Coronary artery (tissue), 2 donors: ENCODE measurements at regions not wholly inside any gene's neighbourhood (a gene's known extent, or its start where the extent isn't known, plus 50 kb on each side); places are given as distances from the start of the nearest gene placed in this dataset.

Experiments
- DNase-seq: peaks from one replicate; pipeline ENCODE4 v3.0.0-alpha.2; 2017; ENCODE audit warnings: low spot score
- H3K27ac ChIP-seq, 2 donors: fragments of 200-600 bp; sonication (generic); one replicate each; pipeline ENCODE4 v1.5.1; 2016 to 2019
- H3K4me3 ChIP-seq: fragments of 200-600 bp; sonication (generic); 2 replicates; pipeline ENCODE4 v1.5.1; 2016; ENCODE audit warnings: mild to moderate bottlenecking, moderate library complexity
- TF ChIP-seq, protein P1 (sequence below): fragments of 200-600 bp; sonication (generic); IDR thresholded peaks from one replicate; pipeline ENCODE4 v1.5.1; 2019; ENCODE audit warnings: antibody characterized with exemption

DNA sequence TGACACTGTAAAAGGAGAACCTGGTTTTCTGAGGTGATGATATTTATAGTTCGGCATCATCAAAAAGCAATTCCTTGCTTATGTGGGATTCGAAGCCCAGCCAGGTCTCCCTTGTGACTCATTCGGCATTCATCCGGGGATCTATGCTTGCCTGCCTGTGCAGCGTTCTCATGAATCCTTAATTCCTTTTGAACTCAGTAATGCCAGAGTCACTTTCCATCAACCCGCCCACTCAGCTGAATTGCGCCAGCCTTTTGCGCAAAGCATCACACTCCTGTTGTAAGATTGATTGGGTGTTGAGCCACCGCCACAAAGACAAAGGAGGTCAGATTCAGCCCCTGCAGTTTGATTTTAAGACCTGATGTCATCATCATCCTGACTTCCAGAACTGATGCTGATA lies 128.6 kb downstream of the SLC17A6 start:
- Histone ChIP-seq H3K27ac (no peak overlapping the region), H3K4me3 (no peak overlapping the region)
- TF ChIP-seq, protein P1, sequence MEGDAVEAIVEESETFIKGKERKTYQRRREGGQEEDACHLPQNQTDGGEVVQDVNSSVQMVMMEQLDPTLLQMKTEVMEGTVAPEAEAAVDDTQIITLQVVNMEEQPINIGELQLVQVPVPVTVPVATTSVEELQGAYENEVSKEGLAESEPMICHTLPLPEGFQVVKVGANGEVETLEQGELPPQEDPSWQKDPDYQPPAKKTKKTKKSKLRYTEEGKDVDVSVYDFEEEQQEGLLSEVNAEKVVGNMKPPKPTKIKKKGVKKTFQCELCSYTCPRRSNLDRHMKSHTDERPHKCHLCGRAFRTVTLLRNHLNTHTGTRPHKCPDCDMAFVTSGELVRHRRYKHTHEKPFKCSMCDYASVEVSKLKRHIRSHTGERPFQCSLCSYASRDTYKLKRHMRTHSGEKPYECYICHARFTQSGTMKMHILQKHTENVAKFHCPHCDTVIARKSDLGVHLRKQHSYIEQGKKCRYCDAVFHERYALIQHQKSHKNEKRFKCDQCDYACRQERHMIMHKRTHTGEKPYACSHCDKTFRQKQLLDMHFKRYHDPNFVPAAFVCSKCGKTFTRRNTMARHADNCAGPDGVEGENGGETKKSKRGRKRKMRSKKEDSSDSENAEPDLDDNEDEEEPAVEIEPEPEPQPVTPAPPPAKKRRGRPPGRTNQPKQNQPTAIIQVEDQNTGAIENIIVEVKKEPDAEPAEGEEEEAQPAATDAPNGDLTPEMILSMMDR = no peak
- DNase-seq = no peak

DNA sequence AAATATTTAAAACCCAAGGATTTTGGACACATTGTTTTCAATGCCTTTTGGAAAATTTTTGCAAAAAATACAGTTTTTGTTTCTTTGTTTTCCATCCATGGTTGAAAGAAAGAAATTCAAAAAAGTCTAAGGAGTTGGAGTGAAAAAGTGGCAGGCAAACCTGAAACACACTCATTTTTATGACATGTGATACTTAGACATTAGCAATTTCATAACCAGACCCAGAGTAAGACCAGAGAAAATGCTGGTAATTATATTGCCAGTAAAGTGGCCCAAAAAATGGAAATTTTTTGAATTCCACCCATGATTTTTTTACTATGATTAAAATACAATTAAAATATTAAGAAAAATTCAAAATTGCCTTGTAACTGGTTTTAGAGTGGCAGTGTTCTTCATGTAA lies 128.2 kb downstream of the SLC17A6 start:
- H3K27ac ChIP-seq = no peak overlapping the region
- DNase-seq = no peak
- TF ChIP-seq, protein P1 = no peak
- no peak overlapping the region for H3K4me3 ChIP-seq

DNA sequence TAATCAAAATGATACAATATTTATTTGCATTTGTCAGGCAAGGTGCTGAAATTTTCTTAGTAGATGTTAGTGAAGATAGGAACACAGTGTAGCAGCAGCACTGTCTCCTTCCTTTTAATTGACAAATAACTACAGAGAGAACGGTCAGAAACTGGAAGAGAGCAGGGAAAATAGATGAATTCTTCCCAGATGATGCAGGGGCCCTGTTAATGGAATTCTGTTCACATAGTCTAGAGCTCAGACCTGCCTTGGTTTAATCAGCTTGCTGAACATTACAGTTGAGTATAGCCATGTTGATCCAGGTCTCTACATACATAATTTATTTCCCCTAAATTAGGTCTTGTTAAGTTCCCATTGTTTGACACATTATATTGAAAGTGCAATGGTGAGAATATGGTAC lies 127.4 kb downstream of the SLC17A6 start:
- Histone ChIP-seq H3K27ac (no peak overlapping the region), H3K4me3 (no peak overlapping the region)
- no peak for DNase-seq
- TF ChIP-seq, protein P1 = no peak

DNA sequence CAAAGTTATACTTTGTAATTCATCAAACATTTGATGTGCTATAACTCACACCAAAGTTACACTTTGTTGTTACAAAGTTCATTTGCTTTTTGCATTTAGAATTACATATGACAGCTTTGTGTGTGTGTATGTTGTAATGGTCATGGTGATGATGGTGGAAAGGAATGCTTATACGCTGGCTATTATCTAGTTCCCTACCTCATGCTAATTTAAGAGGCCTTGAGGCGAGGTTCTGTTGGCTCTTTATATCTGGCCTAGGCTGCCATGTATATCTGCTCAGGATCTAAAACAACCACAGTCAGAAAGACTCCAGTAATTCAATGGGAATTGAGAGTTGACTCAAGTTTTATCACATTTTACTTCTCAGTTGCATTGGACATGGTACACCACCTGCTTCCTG lies 123.4 kb downstream of the SLC17A6 start:
- DNase-seq = no peak
- no peak overlapping the region for H3K27ac ChIP-seq
- TF ChIP-seq, protein P1 = no peak
- H3K4me3 ChIP-seq = no peak overlapping the region

DNA sequence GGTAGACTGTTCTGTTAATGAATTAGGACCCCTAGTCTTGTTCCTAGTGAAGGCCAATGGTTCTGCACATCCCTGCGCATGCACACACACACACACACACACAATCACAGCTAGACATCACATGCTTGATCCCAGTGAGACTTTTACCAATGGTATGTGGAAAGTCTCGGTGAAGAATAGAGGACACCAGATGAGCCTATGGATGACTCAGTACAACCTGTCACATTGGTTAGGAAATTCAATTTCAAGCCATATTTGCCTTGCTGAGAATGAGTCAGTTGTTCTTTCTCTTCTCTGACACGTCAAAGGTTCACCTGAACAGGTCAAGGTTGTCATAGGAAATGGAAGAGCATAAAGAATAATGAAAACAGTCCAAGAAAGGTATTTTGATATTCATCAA lies 122.0 kb downstream of the SLC17A6 start:
- TF ChIP-seq, protein P1 = no peak
- no peak for DNase-seq
- H3K27ac ChIP-seq = no peak overlapping the region
- no peak overlapping the region for H3K4me3 ChIP-seq

DNA sequence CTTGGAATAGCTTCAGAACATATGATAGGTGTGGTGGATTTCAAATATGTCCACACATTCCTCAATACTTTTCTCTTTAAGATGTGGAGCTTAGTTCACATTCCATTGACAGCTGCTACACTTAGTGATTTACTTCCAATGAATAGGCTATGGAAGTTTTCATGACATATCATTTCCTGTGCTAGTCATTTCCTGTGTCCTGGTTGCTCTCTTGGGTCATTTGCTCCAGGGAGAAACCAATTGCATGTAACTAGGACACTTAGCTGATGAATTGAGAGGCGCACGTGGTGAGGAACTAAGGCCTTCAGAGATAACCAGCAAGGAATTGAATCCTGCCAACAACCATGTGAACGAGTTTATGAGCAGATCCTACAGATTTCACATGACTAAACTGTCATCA lies 120.9 kb downstream of the SLC17A6 start:
- Histone ChIP-seq H3K27ac (no peak overlapping the region), H3K4me3 (no peak overlapping the region)
- DNase-seq = no peak
- TF ChIP-seq, protein P1 = no peak

DNA sequence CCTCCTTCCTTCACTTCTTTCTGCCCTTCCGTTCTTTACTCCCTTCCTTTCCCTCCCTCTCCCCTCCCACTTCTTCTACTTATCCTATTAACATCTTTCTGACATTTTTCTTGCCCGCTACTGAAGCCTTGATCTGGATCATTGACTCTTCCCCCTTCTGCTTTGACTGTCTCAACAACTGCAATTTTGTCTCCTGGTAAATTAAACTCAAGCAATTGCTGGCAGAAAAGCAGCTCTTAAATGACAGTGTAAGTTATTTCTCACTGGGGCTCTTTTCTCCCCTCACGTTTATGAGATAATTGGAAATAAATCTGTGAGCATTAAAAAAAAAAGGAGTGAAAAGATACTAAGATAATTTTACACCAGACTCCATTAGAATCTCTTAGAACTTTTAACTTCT lies 120.0 kb downstream of the SLC17A6 start:
- TF ChIP-seq, protein P1 = no peak
- no peak overlapping the region for H3K27ac ChIP-seq
- H3K4me3 ChIP-seq = no peak overlapping the region
- DNase-seq = no peak
